Astrocyte of the cerebellum (primary cell): ENCODE measurements at regions not wholly inside any gene's neighbourhood (a gene's known extent, or its start where the extent isn't known, plus 50 kb on each side); places are given as distances from the start of the nearest gene placed in this dataset.

Experiments used
- DNase-seq: peaks from one replicate; pipeline ENCODE4 v3.0.0-alpha.2; 2011; ENCODE audit warnings: low read depth
- H3K4me3 ChIP-seq: 2 replicates; pipeline ENCODE4 v1.5.1; 2011; ENCODE audit warnings: mild to moderate bottlenecking, low read depth, low read length, moderate library complexity
- CTCF ChIP-seq: IDR thresholded peaks from 2 replicates; pipeline ENCODE4 v1.5.1; 2012; ENCODE audit warnings: low read length, low read depth, moderate library complexity, mild to moderate bottlenecking; ENCODE audit errors: missing control alignments
- in situ Hi-C: cut with HindIII; loops from 2 replicates; pipeline ENCODE4 v1.10.0; 2017; ENCODE audit warnings: low sequenced_read_pairs

GRCh38 chr1:73783352-73783751 lies 414.6 kb downstream of the LRRIQ3 start:
- DNase-seq, result no peak
- TF ChIP-seq CTCF, result no peak
- in situ Hi-C loops, result no loop called here
- no peak overlapping the region for H3K4me3 ChIP-seq

GRCh38 chr1:73782901-73783300 lies 415.1 kb downstream of the LRRIQ3 start:
- no peak overlapping the region for H3K4me3 ChIP-seq
- in situ Hi-C loops, result no loop called here
- no peak for TF ChIP-seq CTCF
- DNase-seq, result no peak

- no peak for TF ChIP-seq CTCF
Observed at GRCh38 chr1:73781251-73781650, 416.7 kb downstream of the LRRIQ3 start.

DNA sequence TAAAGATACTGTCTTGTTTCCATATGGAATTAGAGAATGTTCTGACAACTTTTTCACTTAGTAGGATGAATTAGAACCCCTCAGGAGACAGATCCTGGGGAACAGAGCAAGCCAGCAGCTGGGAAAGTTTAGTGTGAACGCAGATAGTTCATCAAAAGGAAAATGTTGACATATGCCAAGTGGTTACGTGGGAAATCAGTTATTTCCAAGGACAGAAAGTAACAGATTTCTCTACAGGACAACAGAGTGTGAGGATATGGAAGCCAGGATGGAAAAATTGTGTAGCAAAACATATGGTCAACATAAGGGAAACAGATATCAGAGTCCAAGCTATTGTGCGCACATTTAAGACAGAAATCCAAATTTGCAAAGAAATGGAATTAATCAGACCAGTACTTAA lies 419.5 kb downstream of the LRRIQ3 start:
- in situ Hi-C loops, result no loop called here

More at GRCh38 chr1:73781251-73781650, 416.7 kb downstream of the LRRIQ3 start:
- no peak overlapping the region for H3K4me3 ChIP-seq
- in situ Hi-C loops, result no loop called here
- DNase-seq, result no peak

GRCh38 chr1:73775896-73776295 lies 422.1 kb downstream of the LRRIQ3 start:
- DNase-seq, result no peak
- no peak overlapping the region for H3K4me3 ChIP-seq
- in situ Hi-C loops, result no loop called here
- no peak for TF ChIP-seq CTCF

More for the DNA sequence above, 419.5 kb downstream of the LRRIQ3 start:
- H3K4me3 ChIP-seq, result no peak overlapping the region
- no peak for TF ChIP-seq CTCF
- no peak for DNase-seq

DNA sequence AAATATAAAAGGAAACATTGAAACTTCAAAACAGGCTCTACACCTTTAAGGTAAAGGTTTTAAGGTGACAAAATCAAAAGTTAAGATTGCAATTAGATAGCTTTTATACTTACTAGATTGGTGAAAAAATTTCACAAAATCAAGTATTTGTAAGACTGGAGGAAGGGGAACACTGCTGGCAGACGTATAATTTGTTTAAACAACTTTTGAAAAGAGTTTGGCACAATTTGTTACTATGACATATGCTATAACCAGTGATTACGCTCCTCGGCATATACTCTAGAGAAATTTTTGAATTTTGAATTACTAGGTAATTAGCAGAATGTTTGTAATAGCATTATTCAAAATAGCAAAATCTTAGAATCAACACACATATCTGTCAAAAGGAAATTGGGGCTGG lies 425.0 kb downstream of the LRRIQ3 start:
- in situ Hi-C loops, result no loop called here
- no peak overlapping the region for H3K4me3 ChIP-seq
- no peak for DNase-seq
- no peak for TF ChIP-seq CTCF

GRCh38 chr1:73771396-73771795 lies 426.6 kb downstream of the LRRIQ3 start:
- DNase-seq, result no peak
- TF ChIP-seq CTCF, result no peak
- in situ Hi-C loops, result no loop called here
- no peak overlapping the region for H3K4me3 ChIP-seq
